Cardiac fibroblast (primary cell): ENCODE measurements at regions not wholly inside any gene's neighbourhood (a gene's known extent, or its start where the extent isn't known, plus 50 kb on each side); places are given as distances from the start of the nearest gene placed in this dataset.
"Not testable (repeated sequence)": the region's sequence is repeated elsewhere in the genome, so short reads cannot be mapped to it uniquely, and the experiment has no call there.

Experiments
- DNase-seq, 2 donors: peaks; one replicate each; pipeline versions ENCODE4 v3.0.0 to v3.0.0-alpha.2; 2010; ENCODE audit warnings: low read depth in 2 of 2
- H3K4me3 ChIP-seq, 2 donors: replicated peaks in 1 of 2; 1 replicate in 1 of 2; 2 replicates in 1 of 2; pipeline ENCODE4 v1.5.1; 2011; ENCODE audit warnings: low read depth in 2 of 2, low read length in 2 of 2, mild to moderate bottlenecking in 2 of 2, moderate library complexity in 1 of 2
- CTCF ChIP-seq: IDR thresholded peaks from one replicate; pipeline ENCODE4 v1.5.1; 2011; ENCODE audit warnings: low read depth, mild to moderate bottlenecking, low read length, inconsistent platforms

GRCh38 chrX:65331371-65331770 lies 203.2 kb downstream of the LAS1L start:
- H3K4me3 ChIP-seq = no peak overlapping the region
- TF ChIP-seq CTCF = no peak
- no peak for DNase-seq

- TF ChIP-seq CTCF = no peak
- no peak overlapping the region for H3K4me3 ChIP-seq
- DNase-seq = no peak
These were observed 234.3 kb downstream of the LAS1L start for GRCh38 chrX:65300104-65300809.

DNA sequence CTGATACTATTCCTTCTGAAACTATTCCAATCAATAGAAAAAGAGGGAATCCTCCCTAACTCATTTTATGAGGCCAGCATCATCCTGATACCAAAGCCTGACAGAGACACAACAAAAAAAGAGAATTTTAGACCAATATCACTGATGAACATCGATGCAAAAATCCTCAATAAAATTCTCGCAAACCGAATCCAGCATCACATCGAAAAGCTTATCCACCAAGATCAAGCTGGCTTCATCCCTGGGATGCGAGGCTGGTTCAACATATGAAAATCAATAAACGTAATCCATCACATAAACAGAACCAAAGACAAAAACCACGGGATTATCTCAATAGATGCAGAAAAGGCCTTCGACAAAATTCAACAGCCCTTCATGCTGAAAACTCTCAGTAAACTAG lies 251.7 kb downstream of the LAS1L start:
- not testable (repeated sequence) for H3K4me3 ChIP-seq, DNase-seq

DNA sequence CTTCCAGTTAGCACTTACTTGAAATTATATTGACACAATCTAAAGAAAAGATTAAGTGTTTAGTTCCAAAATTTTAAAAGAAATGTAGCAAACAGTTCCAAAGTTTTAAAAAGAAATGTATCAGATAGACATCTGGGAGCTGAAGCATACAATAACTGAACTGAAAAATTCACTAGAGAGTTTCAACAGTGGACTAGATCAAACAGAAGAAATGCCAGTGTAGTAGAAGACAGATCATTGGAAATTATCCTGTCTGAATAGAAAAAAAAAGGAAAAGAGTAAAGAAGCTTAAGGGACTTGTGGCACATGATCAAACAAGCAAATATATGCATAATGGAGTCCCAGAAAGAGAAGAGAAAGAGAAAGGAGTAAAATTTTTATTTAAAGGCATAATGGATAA lies 261.4 kb downstream of the LAS1L start:
- TF ChIP-seq CTCF = no peak
- H3K4me3 ChIP-seq = no peak overlapping the region
- no peak for DNase-seq

GRCh38 chrX:65266482-65266881 lies 268.1 kb downstream of the LAS1L start:
- no peak for TF ChIP-seq CTCF
- DNase-seq = no peak
- no peak overlapping the region for H3K4me3 ChIP-seq

DNA sequence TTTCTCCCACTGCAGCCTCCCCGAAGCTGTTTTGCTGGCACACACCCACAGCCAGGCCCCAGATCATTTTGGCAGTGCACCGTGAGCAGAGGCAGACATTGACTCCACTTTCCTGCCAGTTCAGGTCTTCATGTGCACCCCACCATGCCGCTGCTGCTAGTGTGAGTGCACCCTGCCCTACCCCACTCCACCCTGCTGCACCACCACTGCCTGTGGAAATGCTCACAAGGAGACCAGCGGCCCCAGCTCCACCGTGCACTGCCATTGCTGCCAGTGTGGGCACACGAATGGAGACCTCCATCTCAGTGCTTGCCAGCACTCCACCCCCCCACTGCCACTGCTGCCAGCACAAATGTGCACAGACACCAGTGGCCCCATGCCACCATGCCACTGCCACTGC lies 277.6 kb upstream of the ZC4H2 start:
- no peak overlapping the region for H3K4me3 ChIP-seq
- DNase-seq = no peak
- TF ChIP-seq CTCF = no peak

DNA sequence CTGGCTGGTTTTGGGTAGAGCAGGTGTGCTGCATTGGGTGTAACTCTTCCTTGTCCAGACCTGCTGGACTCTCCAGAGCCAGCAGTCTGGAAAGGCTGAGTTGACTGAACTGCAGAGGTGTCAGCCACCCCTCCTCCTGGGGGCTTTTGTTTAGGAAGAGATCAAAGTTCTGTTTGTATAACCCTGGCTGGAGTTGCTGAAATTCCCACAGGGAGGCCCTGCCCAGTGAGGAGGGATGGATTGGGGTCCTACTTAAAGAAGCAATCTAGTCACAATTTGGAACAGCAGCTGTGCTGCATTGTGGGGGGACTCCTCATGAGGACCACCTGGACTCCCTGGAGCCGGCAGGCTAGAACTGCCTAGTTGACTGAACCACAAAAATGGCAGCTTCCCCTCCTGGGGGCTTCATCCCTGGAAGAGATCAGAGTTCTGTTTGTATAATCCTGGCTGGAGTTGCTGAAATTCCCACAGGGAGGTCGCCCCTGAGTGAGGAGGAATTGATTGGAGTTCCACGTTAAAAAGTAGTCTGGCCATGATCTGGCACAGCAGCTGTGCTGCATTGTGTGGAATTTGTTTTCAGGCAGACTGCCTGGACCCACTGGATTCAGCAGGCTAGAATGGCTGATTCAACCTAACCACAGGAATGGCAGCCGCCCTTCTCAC lies 264.9 kb upstream of the ZC4H2 start:
- H3K4me3 ChIP-seq = no peak overlapping the region
- no peak for TF ChIP-seq CTCF
- peak in 1 of 2 donors; percentile 0 for DNase-seq
